Activated CD8-positive, alpha-beta T cell treated with anti-CD3 and anti-CD28 coated beads for 36 hours (primary cell): ENCODE measurements at regions not wholly inside any gene's neighbourhood (a gene's known extent, or its start where the extent isn't known, plus 50 kb on each side); places are given as distances from the start of the nearest gene placed in this dataset.

Experiments
- ATAC-seq: fragments of 200-7000 bp; cut with Tn5 transposase; one replicate; pipeline ENCODE4 v1.10.0; 2021; ENCODE audit warnings: mild to moderate bottlenecking, moderate library complexity
- CTCF ChIA-PET: fragments of 350-600 bp; sonication (Branson Sonifier 250); formaldehyde crosslinking; loops from one replicate; lab custom pipeline; 2021; ENCODE audit warnings: antibody characterized with exemption; lab: Charles Lee
- POLR2A ChIA-PET: fragments of 350-600 bp; sonication (Branson Sonifier 250); formaldehyde crosslinking; loops from one replicate; lab custom pipeline; 2021; ENCODE audit warnings: antibody characterized with exemption; lab: Charles Lee
- DNase-seq: peaks from one replicate; pipeline ENCODE4 v3.0.0-alpha.2; 2020
- H3K27ac Mint-ChIP-seq: one replicate; pipeline ENCODE4 v1.8.0; 2021; ENCODE audit warnings: mild to moderate bottlenecking, mixed read lengths
- H3K27me3 Mint-ChIP-seq: one replicate; pipeline ENCODE4 v1.8.0; 2021; ENCODE audit warnings: mixed read lengths
- H3K36me3 Mint-ChIP-seq: one replicate; pipeline ENCODE4 v1.8.0; 2021; ENCODE audit warnings: low read depth, mixed read lengths
- H3K4me1 Mint-ChIP-seq: one replicate; pipeline ENCODE4 v1.8.0; 2021; ENCODE audit warnings: low read depth, mixed read lengths
- H3K4me3 Mint-ChIP-seq: one replicate; pipeline ENCODE4 v1.8.0; 2021; ENCODE audit warnings: mild to moderate bottlenecking, moderate library complexity, mixed read lengths
- H3K9me3 Mint-ChIP-seq: one replicate; pipeline ENCODE4 v1.8.0; 2021; ENCODE audit warnings: mixed read lengths
- intact Hi-C: fragments of 100-400 bp; cut with micrococcal nuclease; formaldehyde crosslinking; loops from one replicate; pipeline ENCODE4 v1.10.0; 2022
- TF ChIP-seq, protein P1 (sequence below): fragments of 200-600 bp; IDR thresholded peaks from one replicate; pipeline ENCODE4 v1.8.0; 2022; ENCODE audit warnings: antibody characterized with exemption, mild to moderate bottlenecking

DNA sequence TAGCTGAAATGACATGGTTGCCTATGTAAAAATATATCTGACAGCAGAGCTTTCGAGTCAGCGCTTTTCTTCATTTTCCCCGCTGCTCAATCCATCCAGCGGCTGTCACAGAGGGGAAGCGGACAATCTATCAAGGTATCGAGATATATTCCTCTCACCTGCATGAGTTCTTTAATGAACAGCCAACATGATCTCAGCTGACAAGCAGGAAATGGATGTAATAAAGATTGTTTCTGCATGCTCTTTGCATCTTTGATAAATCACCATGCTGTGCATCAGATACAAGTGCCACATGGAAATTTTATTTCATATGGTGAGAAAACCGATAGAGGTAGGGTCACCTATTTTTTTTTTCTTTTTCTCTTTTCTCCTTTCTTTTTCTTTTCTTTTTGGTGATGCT, 602.3 kb upstream of the MMS22L start:
- CTCF ChIA-PET = no interaction called here
- Mint-ChIP-seq H3K27ac (no peak overlapping the region), H3K36me3 (no peaks in the 10 kb centered on the region), H3K9me3 (no peaks in the 10 kb centered on the region), H3K27me3 (no peaks in the 10 kb centered on the region), H3K4me3 (no peak overlapping the region), H3K4me1 (no peaks in the 10 kb centered on the region)
- ATAC-seq = no peak
- TF ChIP-seq, protein P1, sequence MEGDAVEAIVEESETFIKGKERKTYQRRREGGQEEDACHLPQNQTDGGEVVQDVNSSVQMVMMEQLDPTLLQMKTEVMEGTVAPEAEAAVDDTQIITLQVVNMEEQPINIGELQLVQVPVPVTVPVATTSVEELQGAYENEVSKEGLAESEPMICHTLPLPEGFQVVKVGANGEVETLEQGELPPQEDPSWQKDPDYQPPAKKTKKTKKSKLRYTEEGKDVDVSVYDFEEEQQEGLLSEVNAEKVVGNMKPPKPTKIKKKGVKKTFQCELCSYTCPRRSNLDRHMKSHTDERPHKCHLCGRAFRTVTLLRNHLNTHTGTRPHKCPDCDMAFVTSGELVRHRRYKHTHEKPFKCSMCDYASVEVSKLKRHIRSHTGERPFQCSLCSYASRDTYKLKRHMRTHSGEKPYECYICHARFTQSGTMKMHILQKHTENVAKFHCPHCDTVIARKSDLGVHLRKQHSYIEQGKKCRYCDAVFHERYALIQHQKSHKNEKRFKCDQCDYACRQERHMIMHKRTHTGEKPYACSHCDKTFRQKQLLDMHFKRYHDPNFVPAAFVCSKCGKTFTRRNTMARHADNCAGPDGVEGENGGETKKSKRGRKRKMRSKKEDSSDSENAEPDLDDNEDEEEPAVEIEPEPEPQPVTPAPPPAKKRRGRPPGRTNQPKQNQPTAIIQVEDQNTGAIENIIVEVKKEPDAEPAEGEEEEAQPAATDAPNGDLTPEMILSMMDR = no peak
- POLR2A ChIA-PET = no interaction called here
- intact Hi-C loops = no loop called here
- DNase-seq = no peak

DNA sequence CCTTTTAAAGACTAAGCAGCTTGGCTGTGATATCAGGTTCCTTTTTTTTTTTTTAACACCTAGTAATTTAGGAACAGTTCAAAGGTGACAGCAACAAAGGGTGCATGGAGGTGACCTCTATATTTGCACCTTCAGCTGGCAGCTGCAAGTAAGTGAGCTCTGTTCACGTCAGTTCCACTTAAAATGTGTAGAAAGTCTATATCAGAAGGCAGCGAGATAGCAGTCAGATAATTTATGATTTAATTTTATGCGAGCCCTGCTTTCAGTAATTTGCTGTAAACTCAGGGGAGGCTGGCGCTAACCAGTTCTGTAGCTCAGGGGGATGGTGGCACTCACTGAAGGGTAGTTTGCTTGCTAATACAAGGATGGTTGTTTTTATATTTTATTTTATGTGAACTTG, 602.8 kb upstream of the MMS22L start:
- no peaks in the 10 kb centered on the region for H3K4me1 Mint-ChIP-seq
- POLR2A ChIA-PET = interaction anchor here (0.7 kb wide), 1 partner anchor 241 kb away, joined by 4 read pairs; no protein-coding TSS in a partner anchor
- no peak for ATAC-seq
- H3K9me3 Mint-ChIP-seq = no peaks in the 10 kb centered on the region
- H3K27ac Mint-ChIP-seq = no peak overlapping the region
- H3K4me3 Mint-ChIP-seq = no peak overlapping the region
- CTCF ChIA-PET = no interaction called here
- intact Hi-C loops = no loop called here
- no peaks in the 10 kb centered on the region for H3K27me3 Mint-ChIP-seq
- no peak for DNase-seq
- H3K36me3 Mint-ChIP-seq = no peaks in the 10 kb centered on the region
- TF ChIP-seq, protein P1 = no peak

DNA sequence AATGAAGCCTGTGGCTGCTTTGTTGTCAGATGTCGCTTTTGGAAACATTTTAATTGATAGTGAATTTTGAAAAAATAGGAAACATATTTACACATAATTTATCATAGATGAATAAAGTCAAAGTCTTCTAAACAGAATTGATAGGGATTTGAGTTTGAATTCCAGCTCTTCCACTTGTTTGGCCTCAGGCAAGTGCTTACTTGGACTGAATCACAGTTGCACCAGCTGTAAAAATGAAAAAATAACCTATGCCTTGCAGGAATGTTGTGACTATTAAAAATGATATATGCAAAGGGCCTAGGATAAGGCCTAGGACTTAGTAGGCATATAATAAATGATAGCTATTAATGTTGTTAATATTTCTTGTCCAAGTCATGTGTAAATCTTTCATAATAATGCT, 618.5 kb upstream of the MMS22L start:
- no peaks in the 10 kb centered on the region for H3K9me3 Mint-ChIP-seq
- intact Hi-C loops = no loop called here
- ChIA-PET CTCF (no interaction called here), POLR2A (no interaction called here)
- no peak overlapping the region for H3K4me3 Mint-ChIP-seq
- no peaks in the 10 kb centered on the region for H3K27me3 Mint-ChIP-seq
- H3K36me3 Mint-ChIP-seq = no peaks in the 10 kb centered on the region
- no peak overlapping the region for H3K27ac Mint-ChIP-seq
- ATAC-seq (no peak), DNase-seq (no peak)
- no peaks in the 10 kb centered on the region for H3K4me1 Mint-ChIP-seq
- TF ChIP-seq, protein P1 = no peak

DNA sequence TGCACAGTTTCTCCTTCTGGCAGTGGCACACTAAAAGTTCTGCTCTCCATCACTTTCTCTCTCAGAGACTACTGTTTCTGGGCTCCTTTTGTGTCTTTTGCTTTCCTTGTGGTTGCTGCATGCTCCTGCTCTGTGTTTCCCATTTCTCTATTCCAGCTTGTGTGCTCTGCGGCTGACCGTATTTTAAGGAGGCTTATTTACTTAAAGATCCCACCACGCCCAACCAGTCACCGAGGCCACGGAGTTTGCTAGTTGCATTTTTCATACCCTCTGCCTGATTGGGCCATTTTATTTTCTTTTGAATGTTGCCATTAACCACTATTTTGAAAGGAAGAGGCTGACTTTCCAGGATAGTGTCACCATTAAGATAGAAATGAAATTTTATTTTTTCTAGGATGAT, 626.4 kb upstream of the MMS22L start:
- Mint-ChIP-seq H3K9me3 (no peaks in the 10 kb centered on the region), H3K27ac (no peak overlapping the region), H3K36me3 (no peaks in the 10 kb centered on the region), H3K4me3 (no peak overlapping the region), H3K4me1 (no peaks in the 10 kb centered on the region), H3K27me3 (no peaks in the 10 kb centered on the region)
- ChIA-PET POLR2A (no interaction called here), CTCF (no interaction called here)
- DNase-seq = no peak
- intact Hi-C loops = no loop called here
- TF ChIP-seq, protein P1 = no peak
- no peak for ATAC-seq

DNA sequence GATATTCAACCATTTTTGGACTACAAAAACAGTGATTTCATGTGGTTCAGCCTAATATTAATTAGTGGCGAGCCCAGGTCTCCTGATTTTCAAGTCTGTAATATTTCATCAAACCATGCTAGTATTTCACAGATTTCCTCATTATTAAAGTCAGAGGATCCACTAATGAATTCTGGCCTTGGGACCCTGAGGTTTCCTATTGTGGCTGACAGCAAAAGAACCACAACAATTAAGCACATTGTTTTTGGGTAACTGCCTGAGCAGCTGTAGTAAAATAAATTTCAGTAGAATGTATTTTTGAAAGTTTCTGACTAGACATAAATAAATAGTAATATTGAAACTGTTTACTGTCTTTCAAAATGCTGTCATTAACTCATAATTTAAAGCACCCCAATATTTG, 630.7 kb upstream of the MMS22L start:
- Mint-ChIP-seq H3K36me3 (no peaks in the 10 kb centered on the region), H3K27me3 (no peaks in the 10 kb centered on the region), H3K4me1 (no peaks in the 10 kb centered on the region), H3K27ac (no peak overlapping the region), H3K9me3 (no peaks in the 10 kb centered on the region), H3K4me3 (no peak overlapping the region)
- no peak for DNase-seq
- ChIA-PET CTCF (no interaction called here), POLR2A (no interaction called here)
- no peak for ATAC-seq
- TF ChIP-seq, protein P1 = no peak
- intact Hi-C loops = no loop called here
